ENCODE measurements at regions not wholly inside any gene's neighbourhood (a gene's known extent, or its start where the extent isn't known, plus 50 kb on each side); places are given as distances from the start of the nearest gene placed in this dataset.

GRCh38 chr9:129479631-129480011, 141.3 kb downstream of the C9orf50 start (continued):
- no peak for TF ChIP-seq ZBTB33 (IDR thresholded peaks at IDR 0.05)
- no peak for TF ChIP-seq YY1 (IDR thresholded peaks at IDR 0.05)

- DNase-seq (ENCODE audit: low spot score) = no peak
- no peak overlapping the region for H3K9ac ChIP-seq (ENCODE audit: low read depth in 1 of 2, low read length in 2 of 2)
- no peak for TF ChIP-seq RXRA (IDR thresholded peaks at IDR 0.05)
- TF ChIP-seq NR2F2 (IDR thresholded peaks at IDR 0.05) = no peak
- TF ChIP-seq HNF4A (conservative IDR thresholded peaks at IDR 0.05) = no peak
- TF ChIP-seq ATF3 (IDR thresholded peaks at IDR 0.05) = no peak
- no peak for TF ChIP-seq SP1 (IDR thresholded peaks at IDR 0.05)
- no peak for TF ChIP-seq REST (IDR thresholded peaks at IDR 0.05)
- TF ChIP-seq JUND (IDR thresholded peaks at IDR 0.05) = no peak
- no peak for TF ChIP-seq GABPA (IDR thresholded peaks at IDR 0.05 in 1 of 2, conservative IDR thresholded peaks at IDR 0.05 in 1 of 2)
- TF ChIP-seq MAX (IDR thresholded peaks at IDR 0.05) = no peak
- no peak for TF ChIP-seq ZBTB33 (IDR thresholded peaks at IDR 0.05)
- no peak for TF ChIP-seq RAD21 (IDR thresholded peaks at IDR 0.05)
- no peak for TF ChIP-seq HNF4G (IDR thresholded peaks at IDR 0.05)
- no peak for TF ChIP-seq FOXA2 (IDR thresholded peaks at IDR 0.05)
- no peak for TF ChIP-seq TAF1 (conservative IDR thresholded peaks at IDR 0.05)
- H3K9me3 ChIP-seq (ENCODE audit: control insufficient read depth in 4 of 4, low read length in 3 of 4) = peaks cover 0 to 4% (median 0%) of the 10 kb centered on the region in 4 donors
- H3K4me3 ChIP-seq (ENCODE audit: low read depth in 1 of 3, low read length in 3 of 3) = no peak overlapping the region
- WGBS = 82% methylated on average over 13 of the region's 13 CpGs
- H3K27ac ChIP-seq (ENCODE audit: low read depth in 1 of 2, low read length in 2 of 2) = no peak overlapping the region
- no peaks in the 10 kb centered on the region for H3K36me3 ChIP-seq (ENCODE audit: control insufficient read depth in 4 of 4, insufficient read depth in 3 of 4, low read depth in 1 of 4, low read length in 3 of 4)
- no peaks in the 10 kb centered on the region for H3K27me3 ChIP-seq (ENCODE audit: control insufficient read depth in 4 of 4, insufficient read depth in 4 of 4, low read length in 3 of 4)
- H3K4me1 ChIP-seq (ENCODE audit: control insufficient read depth in 4 of 4, insufficient read depth in 4 of 4, low read length in 3 of 4) = peaks cover 0 to 21% (median 13%) of the 10 kb centered on the region in 4 donors
Measured at GRCh38 chr9:129478961-129479630, 141.8 kb downstream of the C9orf50 start.
